ENCODE measurements at regions not wholly inside any gene's neighbourhood (a gene's known extent, or its start where the extent isn't known, plus 50 kb on each side); places are given as distances from the start of the nearest gene placed in this dataset.

- H3K27ac ChIP-seq: no peak overlapping the region
- ATAC-seq (no peak), DNase-seq (no peak)
- H3K36me3 ChIP-seq (replicated peaks in 1 of 2; ENCODE audit: insufficient read depth in 1 of 2, low read depth in 2 of 2): no peaks in the 10 kb centered on the region
- peaks cover 19% of the 10 kb centered on the region for H3K4me1 ChIP-seq
- H3K27me3 ChIP-seq: no peaks in the 10 kb centered on the region
- intact Hi-C loops (cut with DNase I): no loop called here
- H3K4me3 ChIP-seq: no peak overlapping the region
- no peak for TF ChIP-seq CTCF (IDR thresholded peaks at IDR 0.05)
- no peak for TF ChIP-seq POLR2A (IDR thresholded peaks at IDR 0.05)
- H3K9me3 ChIP-seq: no peaks in the 10 kb centered on the region
- WGBS, 2 donors: 38 to 42% methylated on average over 1 of the region's 1 CpG
These were observed 195.3 kb downstream of the ACTR3 start for GRCh38 chr2:114085238-114085637.

GRCh38 chr2:114085992-114086391 is 196.1 kb downstream of the ACTR3 start:
- no peak overlapping the region for H3K27ac ChIP-seq
- DNase-seq: no peak
- H3K36me3 ChIP-seq (replicated peaks in 1 of 2; ENCODE audit: insufficient read depth in 1 of 2, low read depth in 2 of 2): no peaks in the 10 kb centered on the region
- no peaks in the 10 kb centered on the region for H3K27me3 ChIP-seq
- intact Hi-C loops (cut with DNase I): no loop called here
- no peak overlapping the region for H3K4me3 ChIP-seq
- WGBS, 2 donors: 88 to 92% methylated on average over 4 of the region's 4 CpGs
- H3K9me3 ChIP-seq: no peaks in the 10 kb centered on the region
- peaks cover 19% of the 10 kb centered on the region for H3K4me1 ChIP-seq
- TF ChIP-seq POLR2A (IDR thresholded peaks at IDR 0.05): no peak
- TF ChIP-seq CTCF (IDR thresholded peaks at IDR 0.05): no peak
- no peak for ATAC-seq

- H3K4me1 ChIP-seq: no peaks in the 10 kb centered on the region
- no peak overlapping the region for H3K4me3 ChIP-seq
- no peak for TF ChIP-seq CTCF (IDR thresholded peaks at IDR 0.05)
- TF ChIP-seq POLR2A (IDR thresholded peaks at IDR 0.05): no peak
- H3K27ac ChIP-seq: no peak overlapping the region
- intact Hi-C loops (cut with DNase I): no loop called here
- DNase-seq (no peak), ATAC-seq (no peak)
- no peaks in the 10 kb centered on the region for H3K27me3 ChIP-seq
- H3K36me3 ChIP-seq (replicated peaks in 1 of 2; ENCODE audit: insufficient read depth in 1 of 2, low read depth in 2 of 2): no peaks in the 10 kb centered on the region
- WGBS, 2 donors: 82 to 84% methylated on average over 9 of the region's 9 CpGs
- H3K9me3 ChIP-seq: no peaks in the 10 kb centered on the region
These were observed 199.9 kb downstream of the ACTR3 start for GRCh38 chr2:114089636-114090319.

- no peak for DNase-seq
- intact Hi-C loops (cut with DNase I): no loop called here
- no peak overlapping the region for H3K4me3 ChIP-seq
- TF ChIP-seq POLR2A (IDR thresholded peaks at IDR 0.05) (no peak), CTCF (IDR thresholded peaks at IDR 0.05) (no peak)
- no peaks in the 10 kb centered on the region for H3K27me3 ChIP-seq
- H3K36me3 ChIP-seq (replicated peaks in 1 of 2; ENCODE audit: insufficient read depth in 1 of 2, low read depth in 2 of 2): no peaks in the 10 kb centered on the region
- 81 to 82% methylated on average over 1 of the region's 1 CpG for WGBS, 2 donors
- no peak for ATAC-seq
- H3K27ac ChIP-seq: no peak overlapping the region
- no peaks in the 10 kb centered on the region for H3K9me3 ChIP-seq
- no peaks in the 10 kb centered on the region for H3K4me1 ChIP-seq
These were observed 201.1 kb downstream of the ACTR3 start for GRCh38 chr2:114091010-114091409.

GRCh38 chr2:114108249-114108648 is 218.4 kb downstream of the ACTR3 start:
- intact Hi-C loops (cut with DNase I): no loop called here
- 83 to 89% methylated on average over 2 of the region's 2 CpGs for WGBS, 2 donors
- H3K27me3 ChIP-seq: no peaks in the 10 kb centered on the region
- TF ChIP-seq CTCF (IDR thresholded peaks at IDR 0.05) (no peak), POLR2A (IDR thresholded peaks at IDR 0.05) (no peak)
- no peaks in the 10 kb centered on the region for H3K9me3 ChIP-seq
- H3K27ac ChIP-seq: no peak overlapping the region
- no peaks in the 10 kb centered on the region for H3K36me3 ChIP-seq (replicated peaks in 1 of 2; ENCODE audit: insufficient read depth in 1 of 2, low read depth in 2 of 2)
- no peak overlapping the region for H3K4me3 ChIP-seq
- H3K4me1 ChIP-seq: no peaks in the 10 kb centered on the region
- no peak for ATAC-seq
- DNase-seq: no peak

Data from body of pancreas (tissue), 4 donors.